ENCODE measurements at regions not wholly inside any gene's neighbourhood (a gene's known extent, or its start where the extent isn't known, plus 50 kb on each side); places are given as distances from the start of the nearest gene placed in this dataset.

- H2BK120ac ChIP-seq (ENCODE audit: low read depth, low read length): no peak overlapping the region
- H3K79me1 ChIP-seq (replicated peaks; ENCODE audit: low read length, poor library complexity, severe bottlenecking): no peaks in the 10 kb centered on the region
- H3K4ac ChIP-seq (ENCODE audit: low read depth in 1 of 2, low read length in 2 of 2): no peak overlapping the region
- H2AK5ac ChIP-seq (ENCODE audit: low read length, severe bottlenecking): no peak overlapping the region
- no peak overlapping the region for H4K8ac ChIP-seq (ENCODE audit: low read length)
- H3K27ac ChIP-seq (ENCODE audit: low read length, poor library complexity, severe bottlenecking): no peak overlapping the region
- H3K23ac ChIP-seq (ENCODE audit: low read length in 2 of 2): no peak overlapping the region
- no peak overlapping the region for H3K4me2 ChIP-seq (ENCODE audit: low read length, poor library complexity, severe bottlenecking)
- no peak overlapping the region for H3K9ac ChIP-seq (ENCODE audit: low read length)
- H3K36me3 ChIP-seq (ENCODE audit: control insufficient read depth in 1 of 2, insufficient read depth in 2 of 2, low read depth in 1 of 2, low read length in 2 of 2): no peaks in the 10 kb centered on the region
- no peaks in the 10 kb centered on the region for H3K27me3 ChIP-seq (ENCODE audit: control insufficient read depth in 1 of 2, insufficient read depth in 1 of 2, low read length in 2 of 2)
- no peak overlapping the region for H2BK15ac ChIP-seq (ENCODE audit: low read depth, poor library complexity, severe bottlenecking)
- 72% methylated on average over 2 of the region's 3 CpGs for WGBS
- H2AFZ ChIP-seq (ENCODE audit: low read depth, low read length): no peak overlapping the region
- H3K4me3 ChIP-seq (ENCODE audit: insufficient read depth in 1 of 2, low read depth in 1 of 2, low read length in 2 of 2): no peak overlapping the region
- no peak overlapping the region for H4K91ac ChIP-seq (ENCODE audit: low read length)
- H3K14ac ChIP-seq (ENCODE audit: low read length in 2 of 2): no peak overlapping the region
- no peak overlapping the region for H2BK12ac ChIP-seq (ENCODE audit: low read length in 2 of 2)
- H3K9me3 ChIP-seq (ENCODE audit: control insufficient read depth, low read length): no peaks in the 10 kb centered on the region
- DNase-seq: no peak
- no peak overlapping the region for H3K18ac ChIP-seq (ENCODE audit: low read depth in 1 of 2, low read length in 2 of 2)
- no peak overlapping the region for H2BK5ac ChIP-seq (ENCODE audit: low read depth, low read length, poor library complexity, severe bottlenecking)
- H3K4me1 ChIP-seq (ENCODE audit: control insufficient read depth, insufficient read depth, low read depth, low read length): no peaks in the 10 kb centered on the region
Measured at GRCh38 chr4:81773557-81773956, 301.9 kb upstream of the RASGEF1B start.

- Histone ChIP-seq H3K4me3 (ENCODE audit: insufficient read depth in 1 of 2, low read depth in 1 of 2, low read length in 2 of 2) (no peak overlapping the region), H3K9me3 (ENCODE audit: control insufficient read depth, low read length) (no peaks in the 10 kb centered on the region), H4K8ac (ENCODE audit: low read length) (no peak overlapping the region), H2AK5ac (ENCODE audit: low read length, severe bottlenecking) (no peak overlapping the region), H3K9ac (ENCODE audit: low read length) (no peak overlapping the region), H2AFZ (ENCODE audit: low read depth, low read length) (no peak overlapping the region), H2BK5ac (ENCODE audit: low read depth, low read length, poor library complexity, severe bottlenecking) (no peak overlapping the region), H3K36me3 (ENCODE audit: control insufficient read depth in 1 of 2, insufficient read depth in 2 of 2, low read depth in 1 of 2, low read length in 2 of 2) (no peaks in the 10 kb centered on the region), H3K4ac (ENCODE audit: low read depth in 1 of 2, low read length in 2 of 2) (no peak overlapping the region), H2BK120ac (ENCODE audit: low read depth, low read length) (no peak overlapping the region), H3K79me1 (replicated peaks; ENCODE audit: low read length, poor library complexity, severe bottlenecking) (no peaks in the 10 kb centered on the region), H2BK15ac (ENCODE audit: low read depth, poor library complexity, severe bottlenecking) (no peak overlapping the region), H3K4me1 (ENCODE audit: control insufficient read depth, insufficient read depth, low read depth, low read length) (no peaks in the 10 kb centered on the region), H2BK12ac (ENCODE audit: low read length in 2 of 2) (no peak overlapping the region), H3K14ac (ENCODE audit: low read length in 2 of 2) (no peak overlapping the region), H3K23ac (ENCODE audit: low read length in 2 of 2) (no peak overlapping the region), H3K18ac (ENCODE audit: low read depth in 1 of 2, low read length in 2 of 2) (no peak overlapping the region), H3K4me2 (ENCODE audit: low read length, poor library complexity, severe bottlenecking) (no peak overlapping the region), H3K27ac (ENCODE audit: low read length, poor library complexity, severe bottlenecking) (no peak overlapping the region), H3K27me3 (ENCODE audit: control insufficient read depth in 1 of 2, insufficient read depth in 1 of 2, low read length in 2 of 2) (no peaks in the 10 kb centered on the region), H4K91ac (ENCODE audit: low read length) (no peak overlapping the region)
- no peak for DNase-seq
- WGBS: no CpG with 5 or more reads among the region's 1 CpG
Measured at GRCh38 chr4:81771721-81772120, 300.0 kb upstream of the RASGEF1B start.

GRCh38 chr4:81769244-81769643 lies 297.5 kb upstream of the RASGEF1B start:
- Histone ChIP-seq H2AK5ac (ENCODE audit: low read length, severe bottlenecking) (no peak overlapping the region), H3K23ac (ENCODE audit: low read length in 2 of 2) (no peak overlapping the region), H4K91ac (ENCODE audit: low read length) (no peak overlapping the region), H3K27ac (ENCODE audit: low read length, poor library complexity, severe bottlenecking) (no peak overlapping the region), H3K14ac (ENCODE audit: low read length in 2 of 2) (no peak overlapping the region), H3K79me1 (replicated peaks; ENCODE audit: low read length, poor library complexity, severe bottlenecking) (no peaks in the 10 kb centered on the region), H3K9ac (ENCODE audit: low read length) (no peak overlapping the region), H2BK15ac (ENCODE audit: low read depth, poor library complexity, severe bottlenecking) (no peak overlapping the region), H2BK120ac (ENCODE audit: low read depth, low read length) (no peak overlapping the region), H2BK5ac (ENCODE audit: low read depth, low read length, poor library complexity, severe bottlenecking) (no peak overlapping the region), H3K27me3 (ENCODE audit: control insufficient read depth in 1 of 2, insufficient read depth in 1 of 2, low read length in 2 of 2) (no peaks in the 10 kb centered on the region), H3K36me3 (ENCODE audit: control insufficient read depth in 1 of 2, insufficient read depth in 2 of 2, low read depth in 1 of 2, low read length in 2 of 2) (no peaks in the 10 kb centered on the region), H2BK12ac (ENCODE audit: low read length in 2 of 2) (no peak overlapping the region), H3K4ac (ENCODE audit: low read depth in 1 of 2, low read length in 2 of 2) (no peak overlapping the region), H3K4me3 (ENCODE audit: insufficient read depth in 1 of 2, low read depth in 1 of 2, low read length in 2 of 2) (no peak overlapping the region), H3K4me1 (ENCODE audit: control insufficient read depth, insufficient read depth, low read depth, low read length) (no peaks in the 10 kb centered on the region), H2AFZ (ENCODE audit: low read depth, low read length) (no peak overlapping the region), H3K4me2 (ENCODE audit: low read length, poor library complexity, severe bottlenecking) (no peak overlapping the region), H3K18ac (ENCODE audit: low read depth in 1 of 2, low read length in 2 of 2) (no peak overlapping the region), H3K9me3 (ENCODE audit: control insufficient read depth, low read length) (no peaks in the 10 kb centered on the region), H4K8ac (ENCODE audit: low read length) (no peak overlapping the region)
- DNase-seq: no peak
- 84% methylated on average over 2 of the region's 2 CpGs for WGBS

- H3K36me3 ChIP-seq (ENCODE audit: control insufficient read depth in 1 of 2, insufficient read depth in 2 of 2, low read depth in 1 of 2, low read length in 2 of 2): no peaks in the 10 kb centered on the region
- no peak for DNase-seq
Measured at GRCh38 chr4:81758574-81759264, 287.0 kb upstream of the RASGEF1B start.

More at GRCh38 chr4:81758574-81759264, 287.0 kb upstream of the RASGEF1B start:
- no peaks in the 10 kb centered on the region for H3K9me3 ChIP-seq (ENCODE audit: control insufficient read depth, low read length)
- H3K14ac ChIP-seq (ENCODE audit: low read length in 2 of 2): no peak overlapping the region
- H3K23ac ChIP-seq (ENCODE audit: low read length in 2 of 2): no peak overlapping the region
- H3K4me1 ChIP-seq (ENCODE audit: control insufficient read depth, insufficient read depth, low read depth, low read length): no peaks in the 10 kb centered on the region
- H2BK15ac ChIP-seq (ENCODE audit: low read depth, poor library complexity, severe bottlenecking): no peak overlapping the region
- H2BK12ac ChIP-seq (ENCODE audit: low read length in 2 of 2): no peak overlapping the region
- H2BK120ac ChIP-seq (ENCODE audit: low read depth, low read length): no peak overlapping the region
- H3K18ac ChIP-seq (ENCODE audit: low read depth in 1 of 2, low read length in 2 of 2): no peak overlapping the region
- no peaks in the 10 kb centered on the region for H3K27me3 ChIP-seq (ENCODE audit: control insufficient read depth in 1 of 2, insufficient read depth in 1 of 2, low read length in 2 of 2)
- H4K8ac ChIP-seq (ENCODE audit: low read length): no peak overlapping the region
- no peak overlapping the region for H2BK5ac ChIP-seq (ENCODE audit: low read depth, low read length, poor library complexity, severe bottlenecking)
- H3K4ac ChIP-seq (ENCODE audit: low read depth in 1 of 2, low read length in 2 of 2): no peak overlapping the region
- no peak overlapping the region for H3K4me2 ChIP-seq (ENCODE audit: low read length, poor library complexity, severe bottlenecking)
- H3K27ac ChIP-seq (ENCODE audit: low read length, poor library complexity, severe bottlenecking): no peak overlapping the region
- no peak overlapping the region for H2AFZ ChIP-seq (ENCODE audit: low read depth, low read length)
- H4K91ac ChIP-seq (ENCODE audit: low read length): no peak overlapping the region
- WGBS: no CpG with 5 or more reads among the region's 1 CpG
- no peaks in the 10 kb centered on the region for H3K79me1 ChIP-seq (replicated peaks; ENCODE audit: low read length, poor library complexity, severe bottlenecking)
- H3K4me3 ChIP-seq (ENCODE audit: insufficient read depth in 1 of 2, low read depth in 1 of 2, low read length in 2 of 2): no peak overlapping the region
- no peak overlapping the region for H3K9ac ChIP-seq (ENCODE audit: low read length)
- no peak overlapping the region for H2AK5ac ChIP-seq (ENCODE audit: low read length, severe bottlenecking)

All from mesenchymal stem cell (in vitro differentiated cells and primary cell).